ENCODE measurements at regions not wholly inside any gene's neighbourhood (a gene's known extent, or its start where the extent isn't known, plus 50 kb on each side); places are given as distances from the start of the nearest gene placed in this dataset.

GRCh38 chr4:62711575-62711974 is 1511.4 kb downstream of the ADGRL3 start:
- TF ChIP-seq CTCF (IDR thresholded peaks at IDR 0.05) (no peak), POLR2A (IDR thresholded peaks at IDR 0.05) (no peak)

All from esophagus squamous epithelium (tissue), 4 donors.